GM12878 (cell line): ENCODE measurements at regions not wholly inside any gene's neighbourhood (a gene's known extent, or its start where the extent isn't known, plus 50 kb on each side); places are given as distances from the start of the nearest gene placed in this dataset.

Experiments
- BCL3 ChIP-seq: IDR thresholded peaks from 2 replicates; pipeline ENCODE4 v1.6.1; 2011; ENCODE audit warnings: borderline replicate concordance, low read depth, mild to moderate bottlenecking, moderate library complexity, low read length; ENCODE audit not compliant: insufficient read depth, poor library complexity, severe bottlenecking
- CREM ChIP-seq: IDR thresholded peaks from 2 replicates; pipeline ENCODE4 v1.6.1; 2014; ENCODE audit warnings: antibody characterized with exemption, low read depth
- CTCF ChIP-seq, 3 experiments: IDR thresholded peaks in 2 of 3; conservative IDR thresholded peaks in 1 of 3; 2 replicates each; pipeline ENCODE4 v1.5.1; 2011; ENCODE audit warnings: low read depth in 3 of 3, low read length in 3 of 3, mild to moderate bottlenecking in 3 of 3, control low read depth in 2 of 3, moderate library complexity in 2 of 3, inconsistent platforms in 1 of 3, mixed read lengths in 1 of 3; ENCODE audit not compliant: control insufficient read depth in 2 of 3, insufficient read depth in 1 of 3; ENCODE audit errors: extremely low read depth in 1 of 3
- GABPA ChIP-seq: IDR thresholded peaks from 2 replicates; pipeline ENCODE4 v1.6.1; 2014; ENCODE audit warnings: antibody characterized with exemption, low read depth, mild to moderate bottlenecking, inconsistent platforms
- HDGF ChIP-seq: fragments of 450-650 bp; IDR thresholded peaks from 2 replicates; pipeline ENCODE4 v1.6.1; 2016; ENCODE audit warnings: antibody characterized with exemption
- MEF2A ChIP-seq: IDR thresholded peaks from 2 replicates; pipeline ENCODE4 v1.6.1; 2011; ENCODE audit warnings: low read depth, mild to moderate bottlenecking, low read length, moderate library complexity; ENCODE audit not compliant: insufficient read depth
- REST ChIP-seq: IDR thresholded peaks from 2 replicates; pipeline ENCODE4 v1.6.1; 2012; ENCODE audit warnings: mild to moderate bottlenecking, low read depth, low read length
- SPI1 ChIP-seq: IDR thresholded peaks from 2 replicates; pipeline ENCODE4 v1.6.1; 2011; ENCODE audit warnings: low read depth, mild to moderate bottlenecking, low read length, moderate library complexity, borderline replicate concordance; ENCODE audit not compliant: insufficient read depth
- SRF ChIP-seq, 2 experiments: IDR thresholded peaks; 2 replicates each; pipeline ENCODE4 v1.6.1; 2011; ENCODE audit warnings: low read depth in 2 of 2, low read length in 2 of 2, mild to moderate bottlenecking in 1 of 2, moderate library complexity in 1 of 2
- YY1 ChIP-seq: IDR thresholded peaks from 2 replicates; pipeline ENCODE4 v1.6.1; 2011; ENCODE audit warnings: low read depth, mild to moderate bottlenecking, low read length
- ZNF384 ChIP-seq: IDR thresholded peaks from 2 replicates; pipeline ENCODE4 v1.6.1; 2012; ENCODE audit warnings: low read depth, mild to moderate bottlenecking, low read length, improper control_type of control experiment, borderline replicate concordance
- ZZZ3 ChIP-seq: IDR thresholded peaks from 2 replicates; pipeline ENCODE4 v1.6.1; 2011; ENCODE audit warnings: low read depth; ENCODE audit not compliant: control insufficient read depth, insufficient read length

GRCh38 chrX:49760290-49760890, 64.6 kb upstream of the PAGE1 start:
- TF ChIP-seq MEF2A (no peak), SPI1 (no peak), BCL3 (no peak), CTCF (IDR thresholded peaks at IDR 0.05 in 2 of 3, conservative IDR thresholded peaks at IDR 0.05 in 1 of 3; ENCODE audit: control insufficient read depth in 2 of 3, extremely low read depth in 1 of 3, insufficient read depth in 1 of 3, low read depth in 3 of 3, low read length in 3 of 3) (no peak), ZNF384 (no peak), GABPA (no peak), HDGF (no peak), YY1 (no peak), SRF (IDR thresholded peaks at IDR 0.05; ENCODE audit: low read depth in 2 of 2, low read length in 2 of 2) (no peak), REST (no peak), CREM (no peak), ZZZ3 (no peak)
